ENCODE measurements at regions not wholly inside any gene's neighbourhood (a gene's known extent, or its start where the extent isn't known, plus 50 kb on each side); places are given as distances from the start of the nearest gene placed in this dataset.

DNA sequence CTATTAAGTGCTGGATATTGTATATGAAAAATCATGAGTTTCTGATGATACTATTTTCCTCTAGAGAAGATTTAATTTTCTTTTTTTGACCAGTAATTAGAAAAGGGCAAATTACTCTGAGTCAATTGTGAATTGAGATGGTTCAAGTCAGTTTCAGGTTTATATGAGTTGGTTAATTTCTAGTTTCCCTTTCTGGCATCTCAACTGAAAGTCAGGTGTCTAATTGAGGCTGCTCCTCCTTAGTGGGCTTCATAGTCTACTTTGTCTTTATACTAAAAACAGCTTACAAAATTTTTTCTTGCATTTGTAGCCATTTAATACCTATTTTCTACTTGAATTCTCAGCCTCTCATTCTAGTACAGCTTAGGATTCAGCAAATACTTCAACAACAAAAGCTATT lies 387.3 kb downstream of the RPS6KC1 start:
- TF ChIP-seq TAF1 (IDR thresholded peaks at IDR 0.05; ENCODE audit: low read depth), result no peak
- TF ChIP-seq EP300 (IDR thresholded peaks at IDR 0.05; ENCODE audit: borderline replicate concordance), result no peak
- no peak for TF ChIP-seq YY1 (IDR thresholded peaks at IDR 0.05; ENCODE audit: low read depth)
- TF ChIP-seq ZBTB7A (IDR thresholded peaks at IDR 0.05; ENCODE audit: low read depth), result no peak
- no peak for TF ChIP-seq TCF12 (IDR thresholded peaks at IDR 0.05; ENCODE audit: low read depth)
- no peak for TF ChIP-seq FOXM1 (IDR thresholded peaks at IDR 0.05; ENCODE audit: borderline replicate concordance, low read depth)
- no peak for TF ChIP-seq CEBPB (IDR thresholded peaks at IDR 0.05)
- TF ChIP-seq RAD21 (IDR thresholded peaks at IDR 0.05; ENCODE audit: low read depth), result no peak
- no peak for TF ChIP-seq TEAD4 (IDR thresholded peaks at IDR 0.05)
- no peak for TF ChIP-seq NFIC (IDR thresholded peaks at IDR 0.05)
- TF ChIP-seq, protein P1, sequence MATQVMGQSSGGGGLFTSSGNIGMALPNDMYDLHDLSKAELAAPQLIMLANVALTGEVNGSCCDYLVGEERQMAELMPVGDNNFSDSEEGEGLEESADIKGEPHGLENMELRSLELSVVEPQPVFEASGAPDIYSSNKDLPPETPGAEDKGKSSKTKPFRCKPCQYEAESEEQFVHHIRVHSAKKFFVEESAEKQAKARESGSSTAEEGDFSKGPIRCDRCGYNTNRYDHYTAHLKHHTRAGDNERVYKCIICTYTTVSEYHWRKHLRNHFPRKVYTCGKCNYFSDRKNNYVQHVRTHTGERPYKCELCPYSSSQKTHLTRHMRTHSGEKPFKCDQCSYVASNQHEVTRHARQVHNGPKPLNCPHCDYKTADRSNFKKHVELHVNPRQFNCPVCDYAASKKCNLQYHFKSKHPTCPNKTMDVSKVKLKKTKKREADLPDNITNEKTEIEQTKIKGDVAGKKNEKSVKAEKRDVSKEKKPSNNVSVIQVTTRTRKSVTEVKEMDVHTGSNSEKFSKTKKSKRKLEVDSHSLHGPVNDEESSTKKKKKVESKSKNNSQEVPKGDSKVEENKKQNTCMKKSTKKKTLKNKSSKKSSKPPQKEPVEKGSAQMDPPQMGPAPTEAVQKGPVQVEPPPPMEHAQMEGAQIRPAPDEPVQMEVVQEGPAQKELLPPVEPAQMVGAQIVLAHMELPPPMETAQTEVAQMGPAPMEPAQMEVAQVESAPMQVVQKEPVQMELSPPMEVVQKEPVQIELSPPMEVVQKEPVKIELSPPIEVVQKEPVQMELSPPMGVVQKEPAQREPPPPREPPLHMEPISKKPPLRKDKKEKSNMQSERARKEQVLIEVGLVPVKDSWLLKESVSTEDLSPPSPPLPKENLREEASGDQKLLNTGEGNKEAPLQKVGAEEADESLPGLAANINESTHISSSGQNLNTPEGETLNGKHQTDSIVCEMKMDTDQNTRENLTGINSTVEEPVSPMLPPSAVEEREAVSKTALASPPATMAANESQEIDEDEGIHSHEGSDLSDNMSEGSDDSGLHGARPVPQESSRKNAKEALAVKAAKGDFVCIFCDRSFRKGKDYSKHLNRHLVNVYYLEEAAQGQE (IDR thresholded peaks at IDR 0.05; ENCODE audit: low read depth), result no peak
- TF ChIP-seq CREB1 (IDR thresholded peaks at IDR 0.05; ENCODE audit: low read depth), result no peak

All from Ishikawa (cell line).